ENCODE measurements at regions not wholly inside any gene's neighbourhood (a gene's known extent, or its start where the extent isn't known, plus 50 kb on each side); places are given as distances from the start of the nearest gene placed in this dataset.

GRCh38 chr6:14806101-14806500, 439.8 kb upstream of the JARID2 start:
- H3K36me3 ChIP-seq (ENCODE audit: low read depth, missing control alignments), result no peaks in the 10 kb centered on the region
- H3K27ac ChIP-seq, result no peak overlapping the region
- no peak for DNase-seq
- WGBS, 2 donors, result 92 to 96% methylated on average over 2 of the region's 2 CpGs
- H3K4me3 ChIP-seq, result no peak overlapping the region
- intact Hi-C loops (cut with DNase I; ENCODE audit: low total_unique reads), result no loop called here
- TF ChIP-seq CTCF (IDR thresholded peaks at IDR 0.05) (no peak), POLR2A (IDR thresholded peaks at IDR 0.05) (no peak)
- H3K27me3 ChIP-seq, result no peaks in the 10 kb centered on the region
- H3K4me1 ChIP-seq, result peaks cover 9% of the 10 kb centered on the region
- no peaks in the 10 kb centered on the region for H3K9me3 ChIP-seq

GRCh38 chr6:14807130-14807529, 438.7 kb upstream of the JARID2 start:
- Histone ChIP-seq H3K4me3 (no peak overlapping the region), H3K27ac (no peak overlapping the region), H3K36me3 (ENCODE audit: low read depth, missing control alignments) (no peaks in the 10 kb centered on the region), H3K4me1 (peaks cover 9% of the 10 kb centered on the region), H3K27me3 (no peaks in the 10 kb centered on the region), H3K9me3 (no peaks in the 10 kb centered on the region)
- WGBS, 2 donors, result 81 to 85% methylated on average over 6 of the region's 6 CpGs
- TF ChIP-seq CTCF (IDR thresholded peaks at IDR 0.05), result no peak
- DNase-seq, result no peak
- intact Hi-C loops (cut with DNase I; ENCODE audit: low total_unique reads), result no loop called here

- Histone ChIP-seq H3K4me1 (peaks cover 9% of the 10 kb centered on the region), H3K9me3 (no peaks in the 10 kb centered on the region), H3K27me3 (no peaks in the 10 kb centered on the region), H3K27ac (no peak overlapping the region), H3K36me3 (ENCODE audit: low read depth, missing control alignments) (no peaks in the 10 kb centered on the region), H3K4me3 (no peak overlapping the region)
- intact Hi-C loops (cut with DNase I; ENCODE audit: low total_unique reads), result no loop called here
- TF ChIP-seq CTCF (IDR thresholded peaks at IDR 0.05), result no peak
- TF ChIP-seq POLR2A (IDR thresholded peaks at IDR 0.05), result no peak
- DNase-seq, result no peak
- WGBS, 2 donors, result 85% methylated on average over 7 of the region's 7 CpGs
Observed at GRCh38 chr6:14807971-14808370, 437.9 kb upstream of the JARID2 start.

GRCh38 chr6:14810021-14810420, 435.8 kb upstream of the JARID2 start:
- no peak overlapping the region for H3K4me3 ChIP-seq
- intact Hi-C loops (cut with DNase I; ENCODE audit: low total_unique reads), result no loop called here
- H3K27ac ChIP-seq, result no peak overlapping the region
- TF ChIP-seq POLR2A (IDR thresholded peaks at IDR 0.05) (no peak), CTCF (IDR thresholded peaks at IDR 0.05) (no peak)
- no peaks in the 10 kb centered on the region for H3K36me3 ChIP-seq (ENCODE audit: low read depth, missing control alignments)
- 71 to 90% methylated on average over 6 of the region's 6 CpGs for WGBS, 2 donors
- H3K4me1 ChIP-seq, result peaks cover 2% of the 10 kb centered on the region
- no peaks in the 10 kb centered on the region for H3K27me3 ChIP-seq
- DNase-seq, result no peak
- H3K9me3 ChIP-seq, result no peaks in the 10 kb centered on the region

GRCh38 chr6:14811775-14812428, 434.0 kb upstream of the JARID2 start:
- no peak overlapping the region for H3K4me3 ChIP-seq
- H3K4me1 ChIP-seq, result peaks cover 4% of the 10 kb centered on the region
- H3K27ac ChIP-seq, result no peak overlapping the region
- 88 to 92% methylated on average over 7 of the region's 7 CpGs for WGBS, 2 donors
- DNase-seq, result no peak
- intact Hi-C loops (cut with DNase I; ENCODE audit: low total_unique reads), result no loop called here
- no peaks in the 10 kb centered on the region for H3K36me3 ChIP-seq (ENCODE audit: low read depth, missing control alignments)
- TF ChIP-seq POLR2A (IDR thresholded peaks at IDR 0.05), result no peak
- TF ChIP-seq CTCF (IDR thresholded peaks at IDR 0.05), result no peak
- H3K27me3 ChIP-seq, result no peaks in the 10 kb centered on the region
- H3K9me3 ChIP-seq, result no peaks in the 10 kb centered on the region
